ENCODE measurements at regions not wholly inside any gene's neighbourhood (a gene's known extent, or its start where the extent isn't known, plus 50 kb on each side); places are given as distances from the start of the nearest gene placed in this dataset.

DNA sequence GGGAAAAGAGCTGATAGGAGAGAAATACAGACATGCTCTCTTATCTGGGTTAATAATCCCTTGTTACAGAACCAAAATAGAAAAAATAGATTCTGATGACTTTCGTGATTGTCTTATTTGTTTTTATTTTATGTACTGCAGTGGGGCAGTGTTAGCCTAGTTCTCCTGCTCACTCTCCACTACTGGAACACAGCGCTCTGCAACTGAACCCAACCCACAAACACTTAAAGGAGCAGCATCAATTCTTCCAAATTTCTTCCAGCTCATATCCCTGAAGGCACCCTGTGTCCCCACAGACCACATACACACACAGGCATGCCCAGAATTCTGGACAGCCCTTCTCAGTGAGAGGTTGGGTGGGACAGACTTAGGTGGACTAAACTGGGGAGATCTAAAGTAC, 160.6 kb downstream of the SS18 start:
- TF ChIP-seq CTCF (conservative IDR thresholded peaks at IDR 0.05) (no peak), ZFX (IDR thresholded peaks at IDR 0.05) (no peak)
